Thymus (tissue), 11 donors: ENCODE measurements at regions not wholly inside any gene's neighbourhood (a gene's known extent, or its start where the extent isn't known, plus 50 kb on each side); places are given as distances from the start of the nearest gene placed in this dataset.

Experiments
- DNase-seq, 9 donors: peaks; one replicate each; pipeline ENCODE4 v3.0.0-alpha.2; 2013; ENCODE audit warnings: low spot score in 9 of 9, low read depth in 6 of 9, missing footprints in 1 of 9
- H3K27ac ChIP-seq, 2 donors: one replicate each; pipeline ENCODE4 v1.5.1; 2013; ENCODE audit warnings: control low read depth in 1 of 2, low read depth in 1 of 2, low read length in 1 of 2, mild to moderate bottlenecking in 1 of 2, moderate library complexity in 1 of 2
- H3K27me3 ChIP-seq, 2 donors: one replicate each; pipeline ENCODE4 v1.5.1; 2013; ENCODE audit warnings: low read length in 1 of 2; ENCODE audit not compliant: control insufficient read depth in 2 of 2, insufficient read depth in 1 of 2
- H3K36me3 ChIP-seq, 2 donors: one replicate each; pipeline ENCODE4 v1.5.1; 2013; ENCODE audit warnings: low read length in 1 of 2, mild to moderate bottlenecking in 1 of 2, moderate library complexity in 1 of 2; ENCODE audit not compliant: control insufficient read depth in 2 of 2, insufficient read depth in 2 of 2
- H3K4me1 ChIP-seq, 2 donors: one replicate each; pipeline ENCODE4 v1.5.1; 2013; ENCODE audit warnings: low read length in 2 of 2; ENCODE audit not compliant: control insufficient read depth in 2 of 2, insufficient read depth in 2 of 2
- H3K4me3 ChIP-seq, 2 donors: one replicate each; pipeline ENCODE4 v1.5.1; 2013; ENCODE audit warnings: low read length in 2 of 2, control low read depth in 1 of 2, mild to moderate bottlenecking in 1 of 2
- H3K9me3 ChIP-seq, 2 donors: one replicate each; pipeline ENCODE4 v1.5.1; 2013; ENCODE audit warnings: low read length in 1 of 2, mild to moderate bottlenecking in 1 of 2; ENCODE audit not compliant: control insufficient read depth in 2 of 2, insufficient read depth in 1 of 2
- WGBS: extraction: QIAGEN DNeasy Blood & Tissue Kit; methylation state at CpG from one replicate; pipeline ENCODE4 v1.1.7; 2013; 5-methylcytosine and 5-hydroxymethylcytosine counted together
- donor health status: healthy.

DNA sequence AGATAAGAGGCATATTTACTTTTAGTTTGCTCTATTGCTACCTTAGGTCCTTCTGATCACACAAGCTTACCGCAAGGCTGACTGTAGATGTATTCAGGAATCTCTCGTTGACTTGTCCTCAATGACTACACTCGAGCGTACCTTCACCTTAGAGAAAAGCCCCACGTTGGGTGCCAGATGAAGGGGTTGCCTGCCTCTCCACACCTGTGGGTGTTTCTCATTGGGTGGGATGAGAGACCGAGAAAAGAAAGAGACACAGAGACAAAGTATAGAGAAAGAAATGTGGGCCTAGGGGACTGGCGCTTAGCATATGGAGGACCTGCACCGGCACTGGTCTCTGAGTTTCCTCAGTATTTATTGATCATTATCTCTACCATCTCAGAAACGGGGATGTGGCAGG lies 51.8 kb downstream of the ASCL4 start:
- Histone ChIP-seq H3K4me3 (no peak overlapping the region), H3K9me3 (peaks cover 0 to 4% of the 10 kb centered on the region in 2 donors), H3K4me1 (no peaks in the 10 kb centered on the region), H3K27me3 (no peaks in the 10 kb centered on the region), H3K27ac (no peak overlapping the region), H3K36me3 (no peaks in the 10 kb centered on the region)
- no peak for DNase-seq
- 80% methylated on average over 9 of the region's 9 CpGs for WGBS

DNA sequence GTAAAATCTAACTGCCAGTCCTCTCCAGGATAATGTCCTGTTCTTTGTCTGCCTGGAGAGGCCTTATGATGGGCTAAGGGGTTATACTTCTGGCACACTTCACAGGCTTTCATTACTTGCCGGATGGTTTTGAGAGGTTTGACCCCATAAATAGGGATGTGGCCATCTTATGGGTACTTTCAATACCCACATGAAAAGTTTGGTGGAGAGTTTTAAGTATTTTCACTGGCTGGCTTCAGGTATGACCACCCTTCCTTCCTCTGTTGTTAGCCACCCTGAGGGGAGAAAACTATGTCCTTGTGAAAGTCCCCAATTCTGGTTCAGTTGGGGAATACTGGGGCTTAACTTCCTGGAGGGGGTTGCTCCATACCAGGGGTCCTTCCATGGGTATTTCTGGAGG lies 54.8 kb downstream of the ASCL4 start:
- Histone ChIP-seq H3K27ac (no peak overlapping the region), H3K4me1 (no peaks in the 10 kb centered on the region), H3K9me3 (peaks cover 0 to 4% of the 10 kb centered on the region in 2 donors), H3K36me3 (no peaks in the 10 kb centered on the region), H3K4me3 (no peak overlapping the region), H3K27me3 (peaks cover 0 to 3% of the 10 kb centered on the region in 2 donors)
- no peak for DNase-seq
- WGBS, result 49% methylated on average over 1 of the region's 1 CpG

DNA sequence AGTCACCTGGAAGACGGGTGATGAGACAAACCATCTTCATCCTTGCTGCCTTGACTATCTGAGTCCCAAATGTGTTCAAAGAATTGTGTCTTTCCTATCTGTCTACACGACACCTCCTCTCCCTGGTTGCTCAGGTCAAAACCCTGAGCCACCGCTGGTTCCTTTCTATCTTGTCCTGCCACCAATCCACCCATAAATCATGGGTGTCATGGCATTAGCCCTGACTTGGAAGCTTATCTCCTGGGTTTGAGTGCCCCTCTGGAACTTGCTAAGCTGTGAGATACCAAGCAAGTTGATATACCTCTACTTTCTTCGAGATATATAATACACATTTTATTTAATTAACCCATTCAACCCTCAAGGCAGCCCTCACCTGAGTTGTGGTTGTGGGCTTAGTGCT lies 57.9 kb downstream of the ASCL4 start:
- no peaks in the 10 kb centered on the region for H3K36me3 ChIP-seq
- no peaks in the 10 kb centered on the region for H3K9me3 ChIP-seq
- no peak overlapping the region for H3K4me3 ChIP-seq
- 79% methylated on average over 4 of the region's 4 CpGs for WGBS
- H3K27me3 ChIP-seq, result peaks cover 0 to 3% of the 10 kb centered on the region in 2 donors
- H3K27ac ChIP-seq, result no peak overlapping the region
- H3K4me1 ChIP-seq, result no peaks in the 10 kb centered on the region
- DNase-seq, result no peak

DNA sequence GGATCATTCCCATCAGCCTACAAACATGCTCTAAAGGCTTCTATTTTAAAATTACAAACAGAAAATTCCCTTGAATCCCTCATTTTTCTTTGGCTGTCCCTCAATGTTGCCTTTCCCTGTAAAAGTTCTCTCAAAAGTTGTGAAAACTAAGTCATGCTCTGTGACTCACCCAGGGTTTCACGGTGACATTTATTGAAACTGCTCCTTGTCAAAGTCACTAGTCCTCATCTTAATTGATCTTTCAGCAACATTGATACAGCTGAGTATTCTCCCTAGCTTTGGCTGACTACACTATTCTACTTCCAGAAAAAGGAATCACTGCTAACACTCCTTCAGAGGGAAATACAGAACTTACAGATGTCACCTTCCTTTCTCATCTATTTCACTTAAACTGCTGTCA lies 65.7 kb downstream of the ASCL4 start:
- Histone ChIP-seq H3K4me1 (no peaks in the 10 kb centered on the region), H3K36me3 (no peaks in the 10 kb centered on the region), H3K27ac (no peak overlapping the region), H3K9me3 (no peaks in the 10 kb centered on the region), H3K4me3 (no peak overlapping the region), H3K27me3 (peaks cover 23 to 38% of the 10 kb centered on the region in 2 donors)
- no peak for DNase-seq
- WGBS, result 89% methylated on average over 1 of the region's 1 CpG

DNA sequence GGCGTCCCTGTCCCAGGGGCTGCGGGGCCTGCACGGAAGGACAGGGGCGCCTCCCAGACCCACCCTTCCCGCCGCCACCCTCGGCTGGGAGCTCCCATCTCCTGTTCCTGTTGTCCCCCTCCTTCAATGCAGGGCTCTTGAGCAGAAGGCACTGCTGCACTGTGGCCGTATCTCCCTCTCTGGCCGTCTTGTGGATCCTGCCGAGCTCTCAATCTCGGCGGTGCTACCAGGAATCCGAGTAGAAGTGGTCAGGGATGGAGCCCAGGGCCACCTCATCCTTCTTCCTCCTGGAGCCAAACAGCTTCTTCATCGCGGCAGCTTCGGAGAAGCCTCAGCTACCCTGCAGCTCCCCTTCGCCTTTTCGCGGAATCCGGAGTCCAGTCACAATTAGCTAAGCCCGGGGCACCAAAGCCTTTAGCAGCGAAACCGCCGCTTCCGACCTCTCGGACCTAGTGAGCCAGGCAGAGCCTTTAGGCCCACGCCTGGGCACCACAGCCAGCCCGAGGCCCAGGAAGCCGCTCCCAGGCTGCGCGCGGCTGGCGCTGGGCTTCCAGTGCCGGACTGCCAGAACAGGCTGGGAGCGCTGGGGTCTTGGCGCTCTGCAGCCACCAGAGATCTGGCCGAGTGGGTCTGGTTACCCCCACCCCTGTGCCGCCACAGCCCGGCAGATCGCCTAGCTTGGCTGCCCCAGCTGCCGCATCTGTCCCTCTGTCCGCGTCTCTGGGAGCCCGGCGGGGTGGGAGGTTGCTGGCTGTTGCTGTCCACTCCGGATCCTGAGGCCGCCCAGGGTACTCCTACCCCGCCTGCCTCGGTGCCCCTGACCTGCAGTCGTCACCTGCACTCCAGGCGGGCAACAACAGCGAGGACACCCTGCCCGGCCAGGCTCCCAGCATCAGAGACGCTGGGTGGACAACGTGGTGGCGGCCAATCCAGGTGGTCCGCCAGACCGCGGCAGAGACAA lies 69.1 kb downstream of the ASCL4 start:
- H3K27me3 ChIP-seq, result peaks cover 35 to 64% of the 10 kb centered on the region in 2 donors
- no peaks in the 10 kb centered on the region for H3K4me1 ChIP-seq
- no peaks in the 10 kb centered on the region for H3K9me3 ChIP-seq
- no peaks in the 10 kb centered on the region for H3K36me3 ChIP-seq
- no peak overlapping the region for H3K27ac ChIP-seq
- H3K4me3 ChIP-seq, result no peak overlapping the region
- 4% methylated on average over 59 of the region's 59 CpGs for WGBS
- no peak for DNase-seq

DNA sequence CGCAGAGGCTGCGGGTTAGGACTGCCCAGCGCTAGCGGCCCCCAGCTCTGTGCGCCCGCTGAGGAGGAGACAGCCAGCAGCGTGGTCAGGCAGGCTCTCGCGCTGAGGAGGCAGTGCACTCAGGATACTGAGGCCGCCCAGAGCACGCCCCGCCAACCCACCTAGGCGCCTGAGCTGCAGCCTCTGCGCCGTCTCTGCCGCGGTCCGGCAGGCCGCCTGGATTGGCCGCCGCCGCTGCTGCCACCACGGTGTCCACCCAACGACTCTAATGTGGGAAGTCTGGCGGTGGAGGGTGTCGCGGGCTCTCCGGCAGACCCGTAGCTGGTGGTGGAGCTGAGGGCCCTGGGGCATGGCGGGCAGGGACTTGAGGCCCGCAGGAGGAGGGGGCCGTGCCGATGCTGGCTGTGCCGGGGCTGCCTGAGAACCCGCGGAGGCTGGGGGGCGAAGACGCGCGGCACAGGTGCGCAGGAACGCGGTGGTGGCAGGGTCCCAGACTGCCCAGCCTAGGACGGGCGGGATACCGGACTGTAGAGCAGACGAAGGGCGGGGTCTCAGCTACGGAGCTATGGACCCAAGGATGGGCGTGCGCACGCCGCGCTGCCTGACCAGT lies 69.9 kb downstream of the ASCL4 start:
- 5% methylated on average over 54 of the region's 54 CpGs for WGBS
- no peaks in the 10 kb centered on the region for H3K4me1 ChIP-seq
- DNase-seq, result no peak
- no peaks in the 10 kb centered on the region for H3K9me3 ChIP-seq
- no peak overlapping the region for H3K4me3 ChIP-seq
- H3K36me3 ChIP-seq, result no peaks in the 10 kb centered on the region
- no peak overlapping the region for H3K27ac ChIP-seq
- H3K27me3 ChIP-seq, result peaks cover 35 to 67% of the 10 kb centered on the region in 2 donors

DNA sequence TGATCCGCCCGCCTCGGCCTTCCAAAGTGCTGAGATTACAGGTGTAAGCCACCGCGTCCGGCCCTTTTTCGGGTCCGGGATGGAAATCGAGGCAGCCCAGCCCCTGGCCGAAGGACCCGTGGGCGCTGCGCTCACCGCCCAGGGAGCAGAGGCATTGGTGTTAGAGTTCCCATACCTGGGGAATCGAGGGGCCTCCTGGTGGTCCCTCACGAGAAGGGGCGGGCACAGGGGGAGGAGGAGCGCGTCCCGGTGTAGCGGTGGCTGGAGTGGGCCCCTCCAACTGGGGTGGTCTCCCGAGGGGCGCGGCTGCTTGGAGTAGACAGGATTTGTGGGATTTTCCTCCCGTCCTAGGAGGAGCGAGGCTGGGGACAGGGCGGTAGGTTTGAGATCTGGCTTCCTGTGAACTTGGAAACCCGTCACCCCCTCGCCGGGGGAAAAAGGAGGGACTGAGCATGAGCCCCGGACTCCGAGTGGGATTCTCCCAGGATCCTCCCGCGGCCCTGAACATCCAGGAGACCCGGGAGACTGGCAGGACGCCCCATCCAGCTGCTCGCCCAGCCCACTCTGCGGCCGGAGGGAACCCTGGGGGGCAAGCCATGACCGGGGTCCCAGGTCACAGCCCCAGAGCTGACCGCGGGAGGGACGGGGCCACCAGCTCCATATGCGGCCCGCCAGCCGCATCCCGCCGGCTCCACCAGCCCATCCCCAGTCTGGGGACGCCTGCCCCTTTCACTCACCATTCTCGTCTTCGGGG lies 70.9 kb downstream of the ASCL4 start:
- H3K4me1 ChIP-seq, result no peaks in the 10 kb centered on the region
- 26% methylated on average over 51 of the region's 51 CpGs for WGBS
- H3K36me3 ChIP-seq, result no peaks in the 10 kb centered on the region
- no peak for DNase-seq
- H3K4me3 ChIP-seq, result no peak overlapping the region
- peaks cover 35 to 69% of the 10 kb centered on the region in 2 donors for H3K27me3 ChIP-seq
- H3K27ac ChIP-seq, result no peak overlapping the region
- H3K9me3 ChIP-seq, result no peaks in the 10 kb centered on the region

DNA sequence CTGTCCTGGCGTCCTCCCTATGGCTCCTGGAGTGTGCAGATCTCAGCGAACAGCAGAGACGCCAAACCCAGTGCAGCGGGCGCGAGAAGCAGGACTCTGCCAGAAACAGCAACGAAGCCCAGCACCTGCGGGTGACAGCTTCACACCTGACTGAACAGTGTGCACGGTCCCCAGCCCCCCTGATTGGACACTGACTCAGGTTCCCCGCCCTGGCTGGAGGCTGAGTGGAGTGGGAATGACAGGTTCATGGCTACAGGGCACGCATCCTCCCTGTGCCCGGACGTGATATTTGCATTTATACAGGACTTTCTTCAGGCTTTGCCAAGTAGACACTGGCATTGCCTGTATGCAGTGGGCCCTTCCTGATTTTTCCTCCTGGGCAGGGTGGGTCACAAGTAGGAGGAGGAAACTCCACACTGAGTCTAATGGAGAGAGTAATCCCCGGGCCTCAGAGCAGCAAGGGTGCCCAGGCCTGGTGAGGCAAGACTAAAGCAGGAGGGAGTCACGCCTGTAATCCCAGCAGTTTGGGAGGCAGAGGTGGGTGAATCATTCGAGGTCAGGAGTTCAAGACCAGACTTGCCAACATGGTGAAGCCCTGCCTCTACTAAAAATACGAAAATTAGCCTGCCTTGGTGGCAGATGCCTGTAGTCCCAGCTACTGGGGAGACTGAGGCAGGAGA lies 71.6 kb downstream of the ASCL4 start:
- no peak for DNase-seq
- no peak overlapping the region for H3K27ac ChIP-seq
- no peak overlapping the region for H3K4me3 ChIP-seq
- WGBS, result 76% methylated on average over 17 of the region's 17 CpGs
- no peaks in the 10 kb centered on the region for H3K9me3 ChIP-seq
- H3K4me1 ChIP-seq, result no peaks in the 10 kb centered on the region
- H3K36me3 ChIP-seq, result no peaks in the 10 kb centered on the region
- H3K27me3 ChIP-seq, result peaks cover 35 to 65% of the 10 kb centered on the region in 2 donors
